GM12878 (cell line): ENCODE measurements at regions not wholly inside any gene's neighbourhood (a gene's known extent, or its start where the extent isn't known, plus 50 kb on each side); places are given as distances from the start of the nearest gene placed in this dataset.

Source experiments
- ATAC-seq: fragments of 200-7000 bp; cut with Tn5 transposase; 3 replicates; pipeline ENCODE4 v1.9.1; 2020; ENCODE audit warnings: mild to moderate bottlenecking, moderate library complexity
- BruUV-seq: library from RNA; stranded (reverse); fragments of 400-500 nt; replicated peaks from 2 replicates; lab custom pipeline; 2021; lab: Mats Ljungman, UMichigan
- CTCF ChIA-PET: fragments of 300-600 bp; sonication (Branson Sonifier 250); formaldehyde crosslinking; extraction: SDS; loops from one replicate; lab custom pipeline; 2021; ENCODE audit warnings: inconsistent platforms; lab: Yijun Ruan, JAX
- POLR2A ChIA-PET: fragments of 350-600 bp; formaldehyde crosslinking; extraction: SDS; loops from one replicate; lab custom pipeline; 2021; ENCODE audit warnings: inconsistent platforms; lab: Charles Lee
- RAD21 ChIA-PET: fragments of 300-600 bp; sonication (Branson Sonifier 250); formaldehyde crosslinking; loops from one replicate; lab custom pipeline; 2023; ENCODE audit warnings: antibody characterized with exemption; ENCODE audit not compliant: unreplicated experiment; lab: Charles Lee
- SMC1A ChIA-PET: fragments of 300-600 bp; sonication (Branson Sonifier 250); formaldehyde crosslinking; loops from one replicate; lab custom pipeline; 2023; ENCODE audit not compliant: unreplicated experiment, uncharacterized antibody; lab: Charles Lee
- DNase-seq: peaks from one replicate; pipeline ENCODE4 v3.0.0-alpha.2; 2011; ENCODE audit warnings: low read depth, low spot score
- FAIRE-seq: peaks from 3 replicates; lab custom pipeline; 2011; peaks lifted over from hg19 to GRCh38; lab: Jason Lieb, UNC
- H2AFZ ChIP-seq: 2 replicates; pipeline ENCODE4 v1.6.0; 2011; ENCODE audit warnings: low read depth, low read length, control low read depth; ENCODE audit not compliant: control insufficient read depth
- H3K27ac ChIP-seq: 2 replicates; pipeline ENCODE4 v1.5.1; 2011; ENCODE audit warnings: control low read depth; ENCODE audit not compliant: control insufficient read depth, insufficient read depth
- H3K27me3 ChIP-seq, 2 experiments: replicated peaks in 1 of 2; 2 replicates each; pipeline versions ENCODE4 v1.6.0 to v1.6.1; 2011; ENCODE audit warnings: low read length in 1 of 2; ENCODE audit not compliant: control insufficient read depth in 2 of 2, insufficient read depth in 2 of 2
- H3K36me3 ChIP-seq, 2 experiments: 2 replicates each; pipeline ENCODE4 v1.5.1; 2011; ENCODE audit warnings: low read length in 1 of 2; ENCODE audit not compliant: control insufficient read depth in 2 of 2, insufficient read depth in 2 of 2
- H3K4me1 ChIP-seq: 2 replicates; pipeline ENCODE4 v1.6.1; 2011; ENCODE audit warnings: mild to moderate bottlenecking, low read length, moderate library complexity, mixed read lengths; ENCODE audit not compliant: control insufficient read depth, insufficient read depth
- H3K4me2 ChIP-seq: 2 replicates; pipeline ENCODE4 v1.6.0; 2011; ENCODE audit warnings: control low read depth; ENCODE audit not compliant: control insufficient read depth, insufficient read depth
- H3K4me3 ChIP-seq: fragments of 200-600 bp; sonication (generic); 2 replicates; pipeline ENCODE4 v1.5.1; 2016
- H3K79me2 ChIP-seq: 2 replicates; pipeline ENCODE4 v1.6.0; 2011; ENCODE audit warnings: low read length; ENCODE audit not compliant: control insufficient read depth, insufficient read depth
- H3K9ac ChIP-seq: 2 replicates; pipeline ENCODE4 v1.8.0; 2011; ENCODE audit warnings: low read length, control low read depth, mixed read lengths; ENCODE audit not compliant: control insufficient read depth, insufficient read depth
- H3K9me3 ChIP-seq: replicated peaks from 3 replicates; pipeline ENCODE4 v1.5.1; 2011; ENCODE audit warnings: mild to moderate bottlenecking, low read length; ENCODE audit not compliant: control insufficient read depth, insufficient read depth
- H4K20me1 ChIP-seq: 2 replicates; pipeline ENCODE4 v1.6.0; 2011; ENCODE audit not compliant: control insufficient read depth, insufficient read depth
- BHLHE40 ChIP-seq, 2 experiments: fragments of 450-650 bp in 1 of 2; IDR thresholded peaks; 2 replicates each; pipeline ENCODE4 v1.6.1; 2011 to 2017; ENCODE audit warnings: low read depth in 2 of 2, borderline replicate concordance in 1 of 2, improper control_type of control experiment in 1 of 2, low read length in 1 of 2, mild to moderate bottlenecking in 1 of 2
- DPF2 ChIP-seq: fragments of 450-650 bp; IDR thresholded peaks from 2 replicates; pipeline ENCODE4 v1.6.1; 2017; ENCODE audit warnings: mild to moderate bottlenecking
- IKZF1 ChIP-seq: fragments of 450-650 bp; conservative IDR thresholded peaks from 2 replicates; pipeline ENCODE4 v1.6.1; 2017; ENCODE audit warnings: antibody characterized with exemption, mild to moderate bottlenecking
- JUND ChIP-seq: IDR thresholded peaks from 2 replicates; pipeline ENCODE4 v1.6.1; 2012; ENCODE audit warnings: low read depth, mild to moderate bottlenecking, low read length, improper control_type of control experiment, moderate library complexity
- NR2F1 ChIP-seq: fragments of 450-650 bp; conservative IDR thresholded peaks from 2 replicates; pipeline ENCODE4 v1.6.1; 2017; ENCODE audit warnings: mild to moderate bottlenecking
- SUPT20H ChIP-seq: IDR thresholded peaks from 2 replicates; pipeline ENCODE4 v1.6.1; 2011; ENCODE audit warnings: low read depth, mild to moderate bottlenecking, low read length, moderate library complexity, borderline replicate concordance; ENCODE audit not compliant: control insufficient read depth
- WRNIP1 ChIP-seq: IDR thresholded peaks from 2 replicates; pipeline ENCODE4 v1.6.1; 2011; ENCODE audit warnings: low read depth, low read length, improper control_type of control experiment, borderline replicate concordance
- ZNF217 ChIP-seq: fragments of 450-650 bp; IDR thresholded peaks from 2 replicates; pipeline ENCODE4 v1.6.1; 2017; ENCODE audit warnings: antibody characterized with exemption, mild to moderate bottlenecking
- ZNF24 ChIP-seq: fragments of 450-650 bp; IDR thresholded peaks from 2 replicates; pipeline ENCODE4 v1.6.1; 2017; ENCODE audit warnings: antibody characterized with exemption, mild to moderate bottlenecking
- WGBS: methylation state at CpG from one replicate; pipeline ENCODE4 v1.1.6; 2016; ENCODE audit warnings: low lambda C conversion rate; ENCODE audit not compliant: insufficient replicate concordance, insufficient coverage; ENCODE audit errors: missing lambda C conversion rate; 5-methylcytosine and 5-hydroxymethylcytosine counted together
- in situ Hi-C: fragments of 300-500 bp; cut with MboI; formaldehyde crosslinking; loops from 9 replicates; pipeline ENCODE4 v1.14.3; 2018; ENCODE audit warnings: mixed read lengths
- intact Hi-C: fragments of 100-400 bp; cut with micrococcal nuclease; formaldehyde crosslinking; loops from one replicate; pipeline ENCODE4 v1.14.2; 2022; ENCODE audit not compliant: unreplicated experiment
- TF ChIP-seq, protein P1 (sequence below): IDR thresholded peaks from 2 replicates; pipeline ENCODE4 v1.6.1; 2011; ENCODE audit warnings: low read depth, low read length, improper control_type of control experiment, borderline replicate concordance
- TF ChIP-seq, protein P2 (sequence below): IDR thresholded peaks from 2 replicates; pipeline ENCODE4 v1.6.1; 2012; ENCODE audit warnings: low read depth, low read length, improper control_type of control experiment
- TF ChIP-seq, protein P3 (sequence below): fragments of 450-650 bp; IDR thresholded peaks from 2 replicates; pipeline ENCODE4 v1.6.1; 2017; ENCODE audit warnings: low read depth, mild to moderate bottlenecking, moderate library complexity
- TF ChIP-seq, protein P4 (sequence below): IDR thresholded peaks from 2 replicates; pipeline ENCODE4 v1.6.1; 2012; ENCODE audit warnings: low read depth, low read length, improper control_type of control experiment

DNA sequence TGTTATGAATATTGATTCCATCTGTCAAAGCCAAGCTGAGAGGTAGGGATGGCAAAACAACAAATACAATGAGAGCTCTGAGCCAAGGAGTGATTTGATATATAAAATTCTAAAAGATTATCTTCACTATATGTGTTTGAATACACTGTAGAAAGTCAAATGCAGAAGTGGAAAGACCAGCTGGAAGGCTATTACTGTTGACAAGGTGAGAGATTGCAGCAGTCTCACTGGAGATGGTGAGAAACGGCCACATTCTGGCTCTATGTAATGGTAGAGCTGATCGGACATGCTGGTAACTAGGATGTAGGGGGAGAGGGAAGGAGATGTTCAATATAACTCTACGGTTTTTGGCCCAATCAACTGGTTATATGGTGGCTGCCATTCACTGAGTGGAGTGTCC lies 434.2 kb upstream of the SUCLG2 start:
- H4K20me1 ChIP-seq: peaks cover 3% of the 10 kb centered on the region; the same call in 1 of the 2 replicates
- FAIRE-seq: no peak
- no peak overlapping the region for H2AFZ ChIP-seq
- POLR2A ChIA-PET: no interaction called here
- H3K4me3 ChIP-seq: no peak overlapping the region
- TF ChIP-seq BHLHE40 (IDR thresholded peaks at IDR 0.05; ENCODE audit: borderline replicate concordance in 1 of 2, low read depth in 2 of 2, low read length in 1 of 2) (no peak), DPF2 (0 out of 2 replicates have a peak, but pooled peaks have one; percentile 6)
- TF ChIP-seq, all 136 proteins: peak for 1
- no peaks in the 10 kb centered on the region for H3K27me3 ChIP-seq
- H3K36me3 ChIP-seq: no peaks in the 10 kb centered on the region
- in situ Hi-C loops (no loop called here), intact Hi-C loops (no loop called here)
- no peaks in the 10 kb centered on the region for H3K79me2 ChIP-seq
- ChIA-PET RAD21 (no interaction called here), CTCF (interaction anchor here (1.1 kb wide), 1 partner anchor 805 kb away, joined by 3 read pairs; no protein-coding TSS in a partner anchor), SMC1A (interaction anchor here (0.5 to 1.1 kb wide), 3 partner anchors 8 to 975 kb away, joined by 3 read pairs; no protein-coding TSS in a partner anchor)
- no peak for DNase-seq
- H3K4me1 ChIP-seq: no peaks in the 10 kb centered on the region
- H3K27ac ChIP-seq: no peak overlapping the region
- H3K9ac ChIP-seq: no peak overlapping the region
- H3K9me3 ChIP-seq: no peaks in the 10 kb centered on the region
- no TSS peak for BruUV-seq
- H3K4me2 ChIP-seq: no peak overlapping the region
- WGBS: 26% methylated on average over 3 of the region's 3 CpGs
- ATAC-seq: peak; percentile 49

DNA sequence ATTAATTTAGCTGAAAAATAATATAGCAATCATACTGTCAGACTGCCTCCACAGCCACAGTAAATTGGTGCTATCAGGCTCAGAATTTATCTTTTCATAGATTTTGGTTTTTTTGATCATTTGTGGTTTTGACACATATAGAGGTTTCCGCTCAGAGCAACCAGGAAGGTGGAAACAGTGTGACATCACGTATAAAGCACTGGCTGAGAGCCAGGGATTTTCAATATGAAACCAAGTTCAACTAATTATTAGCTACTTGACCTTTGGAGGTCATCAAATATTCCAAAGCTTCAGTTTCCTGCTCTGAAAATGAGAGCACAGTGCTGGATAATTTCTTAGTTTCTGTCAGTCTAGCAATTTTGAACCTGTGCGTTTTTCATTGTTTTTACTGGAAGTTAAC lies 433.8 kb upstream of the SUCLG2 start:
- FAIRE-seq: no peak
- WGBS: 12% methylated on average over 3 of the region's 3 CpGs
- Histone ChIP-seq H2AFZ (no peak overlapping the region), H3K9me3 (no peaks in the 10 kb centered on the region), H3K4me2 (no peak overlapping the region), H3K27me3 (no peaks in the 10 kb centered on the region), H3K36me3 (no peaks in the 10 kb centered on the region), H3K4me3 (no peak overlapping the region), H3K4me1 (no peaks in the 10 kb centered on the region), H4K20me1 (peaks cover 3% of the 10 kb centered on the region; the same call in 1 of the 2 replicates), H3K79me2 (no peaks in the 10 kb centered on the region), H3K9ac (no peak overlapping the region), H3K27ac (no peak overlapping the region)
- ChIA-PET POLR2A (no interaction called here), SMC1A (interaction anchor here (0.5 to 0.7 kb wide), 2 partner anchors 9 to 757 kb away, joined by 3 read pairs; no protein-coding TSS in a partner anchor), RAD21 (no interaction called here), CTCF (interaction anchor here (1.1 kb wide), 1 partner anchor 805 kb away, joined by 3 read pairs; no protein-coding TSS in a partner anchor)
- no peak for DNase-seq
- ATAC-seq: peak; percentile 45
- in situ Hi-C loops: no loop called here
- intact Hi-C loops: no loop called here
- no TSS peak for BruUV-seq
- TF ChIP-seq JUND (no peak), NR2F1 (peak; percentile 84), IKZF1 (0 out of 2 replicates have a peak, but pooled peaks have one; percentile 40), ZNF24 (no peak), DPF2 (peak; percentile 33; the same call in 1 of the 2 replicates), SUPT20H (no peak), WRNIP1 (no peak), ZNF217 (no peak)
- TF ChIP-seq, protein P1, sequence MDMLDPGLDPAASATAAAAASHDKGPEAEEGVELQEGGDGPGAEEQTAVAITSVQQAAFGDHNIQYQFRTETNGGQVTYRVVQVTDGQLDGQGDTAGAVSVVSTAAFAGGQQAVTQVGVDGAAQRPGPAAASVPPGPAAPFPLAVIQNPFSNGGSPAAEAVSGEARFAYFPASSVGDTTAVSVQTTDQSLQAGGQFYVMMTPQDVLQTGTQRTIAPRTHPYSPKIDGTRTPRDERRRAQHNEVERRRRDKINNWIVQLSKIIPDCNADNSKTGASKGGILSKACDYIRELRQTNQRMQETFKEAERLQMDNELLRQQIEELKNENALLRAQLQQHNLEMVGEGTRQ: no peak
- TF ChIP-seq, protein P2, sequence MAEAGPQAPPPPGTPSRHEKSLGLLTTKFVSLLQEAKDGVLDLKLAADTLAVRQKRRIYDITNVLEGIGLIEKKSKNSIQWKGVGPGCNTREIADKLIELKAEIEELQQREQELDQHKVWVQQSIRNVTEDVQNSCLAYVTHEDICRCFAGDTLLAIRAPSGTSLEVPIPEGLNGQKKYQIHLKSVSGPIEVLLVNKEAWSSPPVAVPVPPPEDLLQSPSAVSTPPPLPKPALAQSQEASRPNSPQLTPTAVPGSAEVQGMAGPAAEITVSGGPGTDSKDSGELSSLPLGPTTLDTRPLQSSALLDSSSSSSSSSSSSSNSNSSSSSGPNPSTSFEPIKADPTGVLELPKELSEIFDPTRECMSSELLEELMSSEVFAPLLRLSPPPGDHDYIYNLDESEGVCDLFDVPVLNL: no peak
- TF ChIP-seq, protein P3, sequence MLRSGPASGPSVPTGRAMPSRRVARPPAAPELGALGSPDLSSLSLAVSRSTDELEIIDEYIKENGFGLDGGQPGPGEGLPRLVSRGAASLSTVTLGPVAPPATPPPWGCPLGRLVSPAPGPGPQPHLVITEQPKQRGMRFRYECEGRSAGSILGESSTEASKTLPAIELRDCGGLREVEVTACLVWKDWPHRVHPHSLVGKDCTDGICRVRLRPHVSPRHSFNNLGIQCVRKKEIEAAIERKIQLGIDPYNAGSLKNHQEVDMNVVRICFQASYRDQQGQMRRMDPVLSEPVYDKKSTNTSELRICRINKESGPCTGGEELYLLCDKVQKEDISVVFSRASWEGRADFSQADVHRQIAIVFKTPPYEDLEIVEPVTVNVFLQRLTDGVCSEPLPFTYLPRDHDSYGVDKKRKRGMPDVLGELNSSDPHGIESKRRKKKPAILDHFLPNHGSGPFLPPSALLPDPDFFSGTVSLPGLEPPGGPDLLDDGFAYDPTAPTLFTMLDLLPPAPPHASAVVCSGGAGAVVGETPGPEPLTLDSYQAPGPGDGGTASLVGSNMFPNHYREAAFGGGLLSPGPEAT: no peak
- TF ChIP-seq, protein P4, sequence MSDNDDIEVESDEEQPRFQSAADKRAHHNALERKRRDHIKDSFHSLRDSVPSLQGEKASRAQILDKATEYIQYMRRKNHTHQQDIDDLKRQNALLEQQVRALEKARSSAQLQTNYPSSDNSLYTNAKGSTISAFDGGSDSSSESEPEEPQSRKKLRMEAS: no peak
